GM19025 (cell line): ENCODE measurements at regions not wholly inside any gene's neighbourhood (a gene's known extent, or its start where the extent isn't known, plus 50 kb on each side); places are given as distances from the start of the nearest gene placed in this dataset.

Experiments used
- ATAC-seq: cut with Tn5 transposase; IDR thresholded peaks from one replicate; pipeline ENCODE4 v1.9.1; 2021; ENCODE audit warnings: mild to moderate bottlenecking, low read depth, moderate library complexity; ENCODE audit not compliant: unreplicated experiment

GRCh38 chr10:131657318-131657984 lies 243.4 kb upstream of the PPP2R2D start:
- ATAC-seq, result no peak

GRCh38 chr10:131657985-131658330 lies 242.8 kb upstream of the PPP2R2D start:
- ATAC-seq, result no peak

GRCh38 chr10:131658476-131659110 lies 242.2 kb upstream of the PPP2R2D start:
- no peak for ATAC-seq

GRCh38 chr10:131660427-131660826 lies 240.4 kb upstream of the PPP2R2D start:
- no peak for ATAC-seq

- no peak for ATAC-seq
These were observed 238.0 kb upstream of the PPP2R2D start for GRCh38 chr10:131662851-131663250.

- no peak for ATAC-seq
These were observed 237.5 kb upstream of the PPP2R2D start for GRCh38 chr10:131663351-131663750.

- ATAC-seq, result no peak
These were observed 234.7 kb upstream of the PPP2R2D start for GRCh38 chr10:131666091-131666490.

GRCh38 chr10:131667047-131667446 lies 233.8 kb upstream of the PPP2R2D start:
- no peak for ATAC-seq

GRCh38 chr10:131667561-131667960 lies 233.2 kb upstream of the PPP2R2D start:
- no peak for ATAC-seq

- no peak for ATAC-seq
These were observed 231.9 kb upstream of the PPP2R2D start for GRCh38 chr10:131668903-131669302.

GRCh38 chr10:131669838-131670237 lies 231.0 kb upstream of the PPP2R2D start:
- ATAC-seq, result no peak

GRCh38 chr10:131670341-131670740 lies 230.5 kb upstream of the PPP2R2D start:
- no peak for ATAC-seq

- no peak for ATAC-seq
These were observed 227.4 kb upstream of the PPP2R2D start for GRCh38 chr10:131673396-131673795.

- no peak for ATAC-seq
These were observed 226.7 kb upstream of the PPP2R2D start for GRCh38 chr10:131674130-131674529.

GRCh38 chr10:131675104-131675503 lies 225.7 kb upstream of the PPP2R2D start:
- ATAC-seq, result no peak

- ATAC-seq, result no peak
These were observed 224.6 kb upstream of the PPP2R2D start for GRCh38 chr10:131676046-131676799.

- ATAC-seq, result no peak
These were observed 223.9 kb upstream of the PPP2R2D start for GRCh38 chr10:131676800-131677421.

- no peak for ATAC-seq
These were observed 223.1 kb upstream of the PPP2R2D start for GRCh38 chr10:131677671-131678070.

- no peak for ATAC-seq
These were observed 222.6 kb upstream of the PPP2R2D start for GRCh38 chr10:131678171-131678570.

GRCh38 chr10:131678613-131679012 lies 222.2 kb upstream of the PPP2R2D start:
- no peak for ATAC-seq

GRCh38 chr10:131679926-131680325 lies 220.9 kb upstream of the PPP2R2D start:
- ATAC-seq, result no peak
